22Rv1 (cell line): ENCODE measurements at regions not wholly inside any gene's neighbourhood (a gene's known extent, or its start where the extent isn't known, plus 50 kb on each side); places are given as distances from the start of the nearest gene placed in this dataset.
"Not testable (repeated sequence)": the region's sequence is repeated elsewhere in the genome, so short reads cannot be mapped to it uniquely, and the experiment has no call there.

ENCODE experiments used
- H3K27ac ChIP-seq: fragments of 450-650 bp; 2 replicates; pipeline ENCODE4 v1.5.1; 2017
- ZFX ChIP-seq: fragments of 450-650 bp; IDR thresholded peaks from 2 replicates; pipeline ENCODE4 v1.6.1; 2017; ENCODE audit warnings: antibody characterized with exemption, borderline replicate concordance
- TF ChIP-seq, protein P1 (sequence below): fragments of 450-650 bp; IDR thresholded peaks from 2 replicates; pipeline ENCODE4 v1.5.1; 2017; ENCODE audit warnings: mild to moderate bottlenecking

DNA sequence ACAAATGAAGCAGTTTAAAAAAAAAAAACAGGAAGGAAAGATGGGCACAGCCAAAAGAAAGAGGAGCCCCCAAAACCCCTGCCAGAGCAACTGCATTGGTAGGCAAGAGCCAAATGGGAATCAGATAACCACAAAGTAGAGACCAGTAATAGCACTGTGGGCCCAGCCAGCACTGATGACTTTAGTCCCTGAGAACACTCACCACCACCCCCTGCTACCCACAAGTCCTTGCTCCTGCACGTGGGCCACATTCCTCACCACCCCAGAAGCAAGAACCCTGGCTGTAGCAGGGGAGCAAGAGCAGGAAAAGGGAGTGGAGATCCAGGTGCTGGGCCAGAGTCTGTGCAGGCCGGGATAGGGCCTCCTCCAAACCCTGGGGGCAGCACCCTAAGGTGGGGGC lies 86.1 kb downstream of the RRAGC start:
- no peak overlapping the region for H3K27ac ChIP-seq
- TF ChIP-seq ZFX: no peak
- TF ChIP-seq, protein P1, sequence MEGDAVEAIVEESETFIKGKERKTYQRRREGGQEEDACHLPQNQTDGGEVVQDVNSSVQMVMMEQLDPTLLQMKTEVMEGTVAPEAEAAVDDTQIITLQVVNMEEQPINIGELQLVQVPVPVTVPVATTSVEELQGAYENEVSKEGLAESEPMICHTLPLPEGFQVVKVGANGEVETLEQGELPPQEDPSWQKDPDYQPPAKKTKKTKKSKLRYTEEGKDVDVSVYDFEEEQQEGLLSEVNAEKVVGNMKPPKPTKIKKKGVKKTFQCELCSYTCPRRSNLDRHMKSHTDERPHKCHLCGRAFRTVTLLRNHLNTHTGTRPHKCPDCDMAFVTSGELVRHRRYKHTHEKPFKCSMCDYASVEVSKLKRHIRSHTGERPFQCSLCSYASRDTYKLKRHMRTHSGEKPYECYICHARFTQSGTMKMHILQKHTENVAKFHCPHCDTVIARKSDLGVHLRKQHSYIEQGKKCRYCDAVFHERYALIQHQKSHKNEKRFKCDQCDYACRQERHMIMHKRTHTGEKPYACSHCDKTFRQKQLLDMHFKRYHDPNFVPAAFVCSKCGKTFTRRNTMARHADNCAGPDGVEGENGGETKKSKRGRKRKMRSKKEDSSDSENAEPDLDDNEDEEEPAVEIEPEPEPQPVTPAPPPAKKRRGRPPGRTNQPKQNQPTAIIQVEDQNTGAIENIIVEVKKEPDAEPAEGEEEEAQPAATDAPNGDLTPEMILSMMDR: no peak

DNA sequence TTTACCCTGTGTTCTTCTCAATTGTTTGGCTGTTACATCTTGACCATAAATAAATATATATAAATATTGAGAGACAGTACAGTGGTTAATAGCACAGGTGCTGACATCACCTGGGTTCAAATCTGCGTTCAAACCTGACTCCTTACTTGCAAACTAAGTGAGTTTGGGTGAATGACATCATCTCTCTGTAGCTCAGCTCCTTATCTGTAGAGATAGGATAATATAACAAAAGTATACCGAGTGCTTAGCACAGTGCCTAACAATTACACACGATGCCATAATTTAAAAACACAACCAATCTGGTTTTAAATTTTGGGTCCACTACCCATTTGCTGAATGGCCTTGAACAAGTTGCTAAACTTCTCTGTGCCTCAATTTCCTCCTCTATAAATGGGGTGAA lies 86.6 kb downstream of the RRAGC start:
- TF ChIP-seq ZFX: no peak
- TF ChIP-seq, protein P1: no peak
- no peak overlapping the region for H3K27ac ChIP-seq

DNA sequence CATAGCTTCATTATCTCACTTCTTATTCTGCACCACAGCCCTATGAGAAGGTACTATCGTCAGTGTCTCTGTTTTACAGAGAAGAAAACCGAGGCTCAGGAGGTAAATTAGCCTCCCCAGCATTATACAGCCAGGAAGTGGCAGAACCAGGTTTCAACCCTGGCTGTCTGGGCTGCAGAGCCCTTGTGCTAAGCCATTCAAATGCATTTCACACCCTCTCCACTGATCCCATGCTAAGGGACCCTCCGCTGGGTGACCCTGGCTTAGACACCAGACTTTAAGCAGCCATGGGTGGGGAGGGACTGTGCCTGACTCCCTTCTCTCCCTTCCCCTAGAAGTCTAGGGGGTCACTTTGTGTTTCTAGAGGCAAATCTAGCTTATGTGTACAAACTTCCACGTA lies 87.5 kb downstream of the RRAGC start:
- no peak for TF ChIP-seq ZFX
- TF ChIP-seq, protein P1: no peak
- H3K27ac ChIP-seq: no peak overlapping the region

DNA sequence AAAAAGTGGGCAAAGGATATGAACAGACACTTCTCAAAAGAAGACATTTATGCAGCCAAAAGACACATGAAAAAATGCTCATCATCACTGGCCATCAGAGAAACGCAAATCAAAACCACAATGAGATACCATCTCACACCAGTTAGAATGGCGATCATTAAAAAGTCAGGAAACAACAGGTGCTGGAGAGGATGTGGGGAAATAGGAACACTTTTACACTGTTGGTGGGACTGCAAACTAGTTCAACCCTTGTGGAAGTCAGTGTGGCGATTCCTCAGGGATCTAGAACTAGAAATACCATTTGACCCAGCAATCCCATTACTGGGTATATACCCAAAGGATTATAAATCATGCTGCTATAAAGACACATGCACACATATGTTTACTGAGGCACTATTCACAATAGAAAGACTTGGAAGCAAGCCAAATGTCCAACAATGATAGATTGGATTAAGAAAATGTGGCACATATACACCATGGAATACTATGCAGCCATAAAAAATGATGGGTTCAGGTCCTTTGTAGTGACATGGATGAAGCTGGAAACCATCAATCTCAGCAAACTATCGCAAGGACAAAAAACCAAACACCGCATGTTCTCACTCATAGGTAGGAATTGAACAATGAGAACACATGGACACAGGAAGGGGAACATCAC lies 88.9 kb downstream of the RRAGC start:
- not testable (repeated sequence) for H3K27ac ChIP-seq

DNA sequence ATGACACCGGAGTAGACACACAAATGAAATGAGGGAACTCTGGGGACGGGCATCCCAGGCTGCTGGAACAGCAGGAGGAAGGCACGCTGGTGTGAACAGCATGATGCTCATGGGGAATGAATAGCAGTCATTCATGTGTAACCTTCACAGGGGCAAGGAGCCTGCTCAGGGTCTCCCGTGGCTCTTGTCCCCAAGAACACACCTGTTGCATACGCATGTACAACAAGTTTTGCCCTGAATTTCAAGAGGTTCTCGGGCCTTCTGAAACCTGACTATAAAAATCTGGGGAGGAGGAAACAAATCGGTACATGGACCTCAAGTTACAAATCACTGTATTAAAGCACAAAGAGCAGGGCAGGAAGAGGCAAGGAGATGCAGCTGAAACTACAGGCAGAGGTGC lies 93.4 kb downstream of the RRAGC start:
- TF ChIP-seq, protein P1: no peak
- TF ChIP-seq ZFX: no peak
- H3K27ac ChIP-seq: no peak overlapping the region

DNA sequence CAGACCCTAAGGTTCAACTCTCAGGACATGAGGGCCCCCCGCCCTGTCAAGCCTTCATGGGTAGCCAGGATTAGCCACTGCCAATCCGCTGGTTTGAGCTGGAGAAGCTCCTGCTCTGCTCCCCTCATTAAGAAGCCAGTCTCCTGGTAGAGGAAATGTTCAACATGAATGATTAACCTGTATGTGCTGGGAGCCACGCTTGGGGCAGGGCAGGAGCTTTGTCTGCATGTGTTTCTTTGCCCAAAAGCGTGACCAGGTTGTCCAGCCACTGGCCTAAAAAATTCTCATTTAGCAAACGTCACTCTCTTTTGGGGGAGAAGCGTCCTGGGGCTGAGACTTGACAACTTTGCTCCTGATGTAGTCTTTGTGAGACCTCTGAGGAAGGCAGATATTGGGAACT lies 96.5 kb downstream of the RRAGC start:
- TF ChIP-seq ZFX: no peak
- TF ChIP-seq, protein P1: no peak
- no peak overlapping the region for H3K27ac ChIP-seq

DNA sequence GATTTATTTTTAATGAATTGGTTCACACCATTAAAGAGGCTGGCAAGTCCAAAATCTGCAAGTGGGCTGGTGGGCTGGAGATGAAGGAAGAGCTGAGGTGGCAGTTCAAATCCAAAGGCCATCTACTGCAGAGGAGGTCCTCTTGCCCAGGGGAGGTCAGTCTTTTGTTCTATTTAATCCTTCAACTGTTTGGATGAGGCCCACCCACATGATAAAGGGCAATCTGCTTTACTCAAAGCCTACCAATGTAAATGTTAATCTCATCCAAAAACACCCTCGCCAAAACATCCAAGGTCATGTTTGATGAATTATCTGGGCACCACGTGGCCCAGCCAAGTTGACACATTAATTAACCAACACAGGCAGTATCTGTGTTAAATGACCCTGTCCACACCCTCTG lies 99.0 kb downstream of the RRAGC start:
- H3K27ac ChIP-seq: no peak overlapping the region
- TF ChIP-seq ZFX: no peak
- TF ChIP-seq, protein P1: no peak

DNA sequence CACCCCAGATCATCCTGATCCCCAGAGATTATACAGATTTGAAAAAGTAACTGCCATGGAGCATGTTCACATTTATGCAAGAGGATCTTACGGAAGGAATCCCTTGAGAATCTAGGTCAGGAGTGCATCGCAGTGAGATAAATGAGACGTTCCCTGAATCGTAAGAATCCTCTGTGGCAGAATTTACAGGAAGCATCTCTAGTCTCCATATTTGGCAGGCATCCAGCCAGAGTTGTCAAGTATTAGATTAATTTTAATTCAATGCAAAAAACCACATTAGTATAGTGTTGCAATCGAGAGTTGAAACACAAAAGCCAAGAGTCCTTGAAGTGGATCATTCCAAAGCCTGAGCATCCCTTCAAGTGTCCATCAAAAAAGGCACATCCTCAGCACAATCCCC lies 100.8 kb downstream of the RRAGC start:
- TF ChIP-seq ZFX: no peak
- TF ChIP-seq, protein P1: no peak

More for the DNA sequence above, 100.8 kb downstream of the RRAGC start:
- H3K27ac ChIP-seq: no peak overlapping the region
